Esophagus (tissue), 2 donors: ENCODE measurements at regions not wholly inside any gene's neighbourhood (a gene's known extent, or its start where the extent isn't known, plus 50 kb on each side); places are given as distances from the start of the nearest gene placed in this dataset.
"Not testable (repeated sequence)": the region's sequence is repeated elsewhere in the genome, so short reads cannot be mapped to it uniquely, and the experiment has no call there.

Source experiments
- H3K27ac ChIP-seq, 2 donors: one replicate each; pipeline ENCODE4 v1.5.1; 2013; ENCODE audit warnings: low read depth in 2 of 2, mild to moderate bottlenecking in 2 of 2, inconsistent platforms in 1 of 2, low read length in 1 of 2, moderate library complexity in 1 of 2
- H3K27me3 ChIP-seq, 2 donors: one replicate each; pipeline ENCODE4 v1.6.1; 2013; ENCODE audit warnings: low read length in 2 of 2, control low read depth in 1 of 2, mild to moderate bottlenecking in 1 of 2; ENCODE audit not compliant: insufficient read depth in 2 of 2, control insufficient read depth in 1 of 2
- H3K36me3 ChIP-seq, 2 donors: one replicate each; pipeline ENCODE4 v1.6.1; 2013; ENCODE audit warnings: low read length in 1 of 2; ENCODE audit not compliant: control insufficient read depth in 2 of 2, insufficient read depth in 2 of 2
- H3K4me1 ChIP-seq, 2 donors: one replicate each; pipeline ENCODE4 v1.6.1; 2013; ENCODE audit warnings: low read length in 1 of 2; ENCODE audit not compliant: control insufficient read depth in 2 of 2, insufficient read depth in 2 of 2
- H3K4me3 ChIP-seq, 2 donors: one replicate each; pipeline ENCODE4 v1.5.1; 2013; ENCODE audit warnings: low read length in 2 of 2, mild to moderate bottlenecking in 2 of 2, low read depth in 1 of 2, moderate library complexity in 1 of 2
- H3K9me3 ChIP-seq, 2 donors: one replicate each; pipeline ENCODE4 v1.6.1; 2013; ENCODE audit warnings: mild to moderate bottlenecking in 2 of 2, low read depth in 1 of 2, low read length in 1 of 2, moderate library complexity in 1 of 2; ENCODE audit not compliant: control insufficient read depth in 2 of 2, insufficient read depth in 1 of 2
- whole genome bisulfite sequencing, 2 donors: extraction: QIAGEN DNeasy Blood & Tissue Kit; methylation state at CpG; one replicate each; pipeline ENCODE4 v1.1.7; 2013; 5-methylcytosine and 5-hydroxymethylcytosine counted together
- donor health status: healthy with polysubstance abuse.
- donor health status: Bipolar disorder and iron deficiency.

GRCh38 chr4:79609817-79610216 lies 201.8 kb upstream of the GK2 start:
- no peaks in the 10 kb centered on the region for H3K4me1 ChIP-seq
- WGBS, 2 donors, result 58 to 64% methylated on average over 2 of the region's 2 CpGs

GRCh38 chr4:79607979-79608378 lies 200.0 kb upstream of the GK2 start:
- Histone ChIP-seq H3K36me3 (no peaks in the 10 kb centered on the region), H3K27ac (no peak overlapping the region), H3K4me3 (no peak overlapping the region), H3K27me3 (no peaks in the 10 kb centered on the region), H3K9me3 (no peaks in the 10 kb centered on the region), H3K4me1 (no peaks in the 10 kb centered on the region)
- WGBS, 2 donors, result 49 to 79% methylated on average over 1 of the region's 1 CpG

More at GRCh38 chr4:79609817-79610216, 201.8 kb upstream of the GK2 start:
- no peaks in the 10 kb centered on the region for H3K9me3 ChIP-seq
- no peaks in the 10 kb centered on the region for H3K36me3 ChIP-seq
- H3K27me3 ChIP-seq, result no peaks in the 10 kb centered on the region
- H3K27ac ChIP-seq, result no peak overlapping the region
- H3K4me3 ChIP-seq, result no peak overlapping the region

- Histone ChIP-seq H3K27ac (no peak overlapping the region), H3K9me3 (no peaks in the 10 kb centered on the region), H3K36me3 (no peaks in the 10 kb centered on the region), H3K4me3 (no peak overlapping the region), H3K4me1 (no peaks in the 10 kb centered on the region), H3K27me3 (no peaks in the 10 kb centered on the region)
These were observed 196.1 kb upstream of the GK2 start for GRCh38 chr4:79604152-79604551.

- no peak overlapping the region for H3K4me3 ChIP-seq
- H3K4me1 ChIP-seq, result no peaks in the 10 kb centered on the region
- no peak overlapping the region for H3K27ac ChIP-seq
- H3K36me3 ChIP-seq, result no peaks in the 10 kb centered on the region
- 60 to 65% methylated on average over 5 of the region's 5 CpGs for WGBS, 2 donors
- no peaks in the 10 kb centered on the region for H3K27me3 ChIP-seq
- no peaks in the 10 kb centered on the region for H3K9me3 ChIP-seq
These were observed 195.7 kb upstream of the GK2 start for GRCh38 chr4:79603681-79604080.

- 88 to 95% methylated on average over 1 of the region's 1 CpG for WGBS, 2 donors
- Histone ChIP-seq H3K4me1 (no peaks in the 10 kb centered on the region), H3K9me3 (no peaks in the 10 kb centered on the region), H3K4me3 (no peak overlapping the region), H3K27ac (no peak overlapping the region), H3K36me3 (no peaks in the 10 kb centered on the region), H3K27me3 (no peaks in the 10 kb centered on the region)
These were observed 191.7 kb upstream of the GK2 start for GRCh38 chr4:79599691-79600090.

- no peak overlapping the region for H3K4me3 ChIP-seq
- H3K27me3 ChIP-seq, result no peaks in the 10 kb centered on the region
- peak overlapping the region in 1 of 2 donors; percentile 42 for H3K27ac ChIP-seq
- H3K36me3 ChIP-seq, result no peaks in the 10 kb centered on the region
- no peaks in the 10 kb centered on the region for H3K9me3 ChIP-seq
- H3K4me1 ChIP-seq, result no peaks in the 10 kb centered on the region
- WGBS, 2 donors, result 76 to 81% methylated on average over 4 of the region's 4 CpGs
These were observed 190.8 kb upstream of the GK2 start for GRCh38 chr4:79598801-79599200.

GRCh38 chr4:79598214-79598613 lies 190.2 kb upstream of the GK2 start:
- Histone ChIP-seq H3K36me3 (no peaks in the 10 kb centered on the region), H3K27ac (peak overlapping the region in 1 of 2 donors; percentile 65), H3K4me3 (no peak overlapping the region), H3K9me3 (no peaks in the 10 kb centered on the region), H3K27me3 (no peaks in the 10 kb centered on the region), H3K4me1 (no peaks in the 10 kb centered on the region)
- 92 to 97% methylated on average over 2 of the region's 2 CpGs for WGBS, 2 donors

GRCh38 chr4:79597266-79597665 lies 189.2 kb upstream of the GK2 start:
- Histone ChIP-seq H3K36me3 (no peaks in the 10 kb centered on the region), H3K4me1 (no peaks in the 10 kb centered on the region), H3K4me3 (no peak overlapping the region), H3K9me3 (no peaks in the 10 kb centered on the region), H3K27me3 (no peaks in the 10 kb centered on the region), H3K27ac (no peak overlapping the region)
- WGBS, 2 donors, result 23 to 38% methylated on average over 2 of the region's 2 CpGs

GRCh38 chr4:79592218-79592617 lies 184.2 kb upstream of the GK2 start:
- 50 to 52% methylated on average over 3 to 5 of the region's 6 CpGs for WGBS, 2 donors
- H3K4me3 ChIP-seq, H3K27me3 ChIP-seq, H3K9me3 ChIP-seq, H3K36me3 ChIP-seq, H3K4me1 ChIP-seq: not testable (repeated sequence)
- H3K27ac ChIP-seq, result peak overlapping the region in 1 of 2 donors; percentile 13

GRCh38 chr4:79588679-79589078 lies 180.7 kb upstream of the GK2 start:
- Histone ChIP-seq H3K4me3 (no peak overlapping the region), H3K27me3 (no peaks in the 10 kb centered on the region), H3K9me3 (no peaks in the 10 kb centered on the region), H3K36me3 (no peaks in the 10 kb centered on the region), H3K4me1 (no peaks in the 10 kb centered on the region), H3K27ac (no peak overlapping the region)
- WGBS, 2 donors, result 52 to 60% methylated on average over 1 of the region's 1 CpG
